Sigmoid colon (tissue), 6 donors: ENCODE measurements at regions not wholly inside any gene's neighbourhood (a gene's known extent, or its start where the extent isn't known, plus 50 kb on each side); places are given as distances from the start of the nearest gene placed in this dataset.

Source experiments
- DNase-seq: peaks from one replicate; pipeline ENCODE4 v3.0.0-alpha.2; 2019
- H3K27ac ChIP-seq, 4 donors: fragments of 200-600 bp; sonication (generic); one replicate each; pipeline ENCODE4 v1.5.1; 2016 to 2019; ENCODE audit warnings: mild to moderate bottlenecking in 1 of 4
- H3K27me3 ChIP-seq, 3 donors: fragments of 200-600 bp; sonication (generic); one replicate each; pipeline ENCODE4 v1.5.1; 2019; ENCODE audit warnings: mild to moderate bottlenecking in 1 of 3
- H3K36me3 ChIP-seq, 4 donors: fragments of 200-600 bp; sonication (generic); one replicate each; pipeline ENCODE4 v1.5.1; 2016 to 2019
- H3K4me1 ChIP-seq, 4 donors: fragments of 200-600 bp; sonication (generic); one replicate each; pipeline ENCODE4 v1.5.1; 2017 to 2019
- H3K4me3 ChIP-seq, 4 donors: fragments of 200-600 bp; sonication (generic); one replicate each; pipeline ENCODE4 v1.5.1; 2017 to 2019; ENCODE audit warnings: mild to moderate bottlenecking in 2 of 4, moderate library complexity in 1 of 4
- H3K9me3 ChIP-seq, 4 donors: fragments of 200-600 bp in 3 of 4; sonication (generic) in 3 of 4; one replicate each; pipeline versions ENCODE4 v1.5.1 to v1.6.1; 2013 to 2019
- CTCF ChIP-seq, 4 experiments: fragments of 450-650 bp in 3 of 4; fragments of 200-600 bp in 1 of 4; IDR thresholded peaks; one replicate each; pipeline ENCODE4 v1.5.1; 2016 to 2019; ENCODE audit warnings: antibody characterized with exemption in 4 of 4, mild to moderate bottlenecking in 3 of 4, moderate library complexity in 2 of 4
- EP300 ChIP-seq, 4 donors: sonication (generic); formaldehyde crosslinking; IDR thresholded peaks; one replicate each; pipeline ENCODE4 v1.6.1; 2017; ENCODE audit warnings: antibody characterized with exemption in 4 of 4
- POLR2A ChIP-seq, 2 donors: fragments of 450-650 bp; IDR thresholded peaks; one replicate each; pipeline ENCODE4 v1.6.1; 2016; ENCODE audit warnings: antibody characterized with exemption in 2 of 2, mild to moderate bottlenecking in 2 of 2, moderate library complexity in 2 of 2
- POLR2AphosphoS5 ChIP-seq, 4 donors: sonication (generic); formaldehyde crosslinking; IDR thresholded peaks; one replicate each; pipeline ENCODE4 v1.6.1; 2017; ENCODE audit warnings: antibody characterized with exemption in 4 of 4
- WGBS, 2 donors: extraction: QIAGEN DNeasy Blood & Tissue Kit; methylation state at CpG; one replicate each; pipeline ENCODE4 v1.1.7; 2013; 5-methylcytosine and 5-hydroxymethylcytosine counted together
- intact Hi-C: fragments of 100-400 bp; cut with DNase I; formaldehyde crosslinking; loops from one replicate; pipeline ENCODE4 v1.15.1; 2023
- donor health status: healthy with polysubstance abuse.
- donor health status: healthy.

DNA sequence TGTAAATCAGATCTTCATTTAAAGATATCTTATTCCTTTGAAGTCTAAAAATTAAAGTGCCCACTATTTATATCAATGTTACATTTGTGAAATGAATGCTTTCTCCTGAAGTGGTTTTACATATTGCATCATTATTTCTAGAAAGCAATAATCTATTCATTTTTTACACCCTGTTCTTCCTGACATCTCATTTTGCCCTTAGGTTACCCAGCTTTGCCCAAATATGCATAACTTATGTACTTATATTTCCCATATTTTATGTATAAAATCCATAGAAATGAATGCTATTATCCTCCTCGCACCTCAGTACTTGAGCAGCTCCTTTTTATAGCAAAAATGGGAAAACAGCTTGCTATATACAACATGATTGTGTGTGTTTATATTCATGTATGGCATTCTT, 396.5 kb upstream of the DSEL start:
- WGBS, 2 donors: 73 to 86% methylated on average over 1 of the region's 1 CpG
- Histone ChIP-seq H3K36me3 (no peaks in the 10 kb centered on the region), H3K27ac (no peak overlapping the region), H3K4me3 (no peak overlapping the region), H3K27me3 (no peaks in the 10 kb centered on the region), H3K9me3 (no peaks in the 10 kb centered on the region), H3K4me1 (no peaks in the 10 kb centered on the region)
- intact Hi-C loops: no loop called here
- DNase-seq: no peak
- TF ChIP-seq POLR2A (IDR thresholded peaks at IDR 0.05) (no peak), POLR2AphosphoS5 (IDR thresholded peaks at IDR 0.05) (no peak), EP300 (IDR thresholded peaks at IDR 0.05) (no peak), CTCF (IDR thresholded peaks at IDR 0.05) (no peak)

DNA sequence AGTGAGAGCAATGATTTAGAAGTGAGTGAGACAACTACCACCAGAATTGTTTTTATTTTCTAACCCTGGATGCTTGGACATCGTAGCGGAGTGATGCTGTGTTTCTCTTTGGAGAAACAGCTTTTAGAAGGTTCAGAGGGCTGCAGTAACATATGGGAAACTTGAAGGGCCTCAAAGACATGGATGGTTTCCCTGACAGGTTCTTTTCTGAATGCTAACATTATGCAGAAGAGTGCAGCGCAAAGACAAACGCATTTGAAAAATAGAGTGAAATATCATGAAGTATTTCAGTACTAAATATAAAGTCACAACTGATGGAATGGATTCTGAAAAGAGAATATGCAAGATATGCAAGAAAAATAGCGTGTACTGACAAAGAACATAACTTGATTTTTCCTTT, 385.1 kb upstream of the DSEL start:
- WGBS, 2 donors: 84 to 90% methylated on average over 5 of the region's 5 CpGs
- DNase-seq: no peak
- intact Hi-C loops: no loop called here

GRCh38 chr18:67896451-67896850, 379.9 kb upstream of the DSEL start:
- Histone ChIP-seq H3K27me3 (no peaks in the 10 kb centered on the region), H3K9me3 (no peaks in the 10 kb centered on the region), H3K4me3 (no peak overlapping the region), H3K27ac (no peak overlapping the region), H3K36me3 (no peaks in the 10 kb centered on the region), H3K4me1 (no peaks in the 10 kb centered on the region)
- DNase-seq: no peak
- intact Hi-C loops: no loop called here
- no peak for TF ChIP-seq POLR2AphosphoS5 (IDR thresholded peaks at IDR 0.05)
- no peak for TF ChIP-seq CTCF (IDR thresholded peaks at IDR 0.05)
- no peak for TF ChIP-seq EP300 (IDR thresholded peaks at IDR 0.05)
- no peak for TF ChIP-seq POLR2A (IDR thresholded peaks at IDR 0.05)
- 59 to 88% methylated on average over 1 of the region's 1 CpG for WGBS, 2 donors

More for the DNA sequence above, 385.1 kb upstream of the DSEL start:
- TF ChIP-seq POLR2A (IDR thresholded peaks at IDR 0.05) (no peak), POLR2AphosphoS5 (IDR thresholded peaks at IDR 0.05) (no peak), EP300 (IDR thresholded peaks at IDR 0.05) (no peak), CTCF (IDR thresholded peaks at IDR 0.05) (no peak)
- Histone ChIP-seq H3K27me3 (no peaks in the 10 kb centered on the region), H3K4me1 (no peaks in the 10 kb centered on the region), H3K27ac (no peak overlapping the region), H3K36me3 (no peaks in the 10 kb centered on the region), H3K9me3 (no peaks in the 10 kb centered on the region), H3K4me3 (no peak overlapping the region)

DNA sequence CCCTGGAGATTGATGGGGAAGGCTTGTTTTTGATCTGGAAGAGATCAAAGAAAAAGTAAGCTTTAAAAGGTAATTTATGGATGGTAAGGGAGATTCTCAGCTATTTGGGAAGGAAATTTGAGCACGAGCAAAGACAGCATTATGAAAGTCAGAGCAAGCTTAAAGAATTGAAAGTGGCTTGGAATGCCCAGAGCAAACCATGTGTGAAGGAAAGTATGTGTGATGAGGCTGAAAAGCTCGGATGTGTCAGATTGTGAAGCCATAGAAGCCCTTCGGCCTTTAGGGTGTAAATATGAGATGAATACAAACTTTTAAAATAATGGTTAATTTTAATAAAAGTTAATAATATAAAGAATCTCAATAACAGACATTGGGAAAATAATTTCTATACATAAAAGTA, 377.4 kb upstream of the DSEL start:
- intact Hi-C loops: no loop called here
- Histone ChIP-seq H3K36me3 (no peaks in the 10 kb centered on the region), H3K27ac (no peak overlapping the region), H3K4me3 (no peak overlapping the region), H3K4me1 (no peaks in the 10 kb centered on the region), H3K27me3 (no peaks in the 10 kb centered on the region), H3K9me3 (no peaks in the 10 kb centered on the region)
- 55 to 62% methylated on average over 3 of the region's 3 CpGs for WGBS, 2 donors
- TF ChIP-seq POLR2A (IDR thresholded peaks at IDR 0.05) (no peak), EP300 (IDR thresholded peaks at IDR 0.05) (no peak), POLR2AphosphoS5 (IDR thresholded peaks at IDR 0.05) (no peak), CTCF (IDR thresholded peaks at IDR 0.05) (no peak)
- DNase-seq: no peak

- H3K27me3 ChIP-seq: no peaks in the 10 kb centered on the region
- intact Hi-C loops: no loop called here
- TF ChIP-seq POLR2AphosphoS5 (IDR thresholded peaks at IDR 0.05) (no peak), POLR2A (IDR thresholded peaks at IDR 0.05) (no peak), CTCF (IDR thresholded peaks at IDR 0.05) (no peak), EP300 (IDR thresholded peaks at IDR 0.05) (no peak)
- H3K9me3 ChIP-seq: no peaks in the 10 kb centered on the region
- no peak overlapping the region for H3K4me3 ChIP-seq
- WGBS, 2 donors: 18 to 19% methylated on average over 3 of the region's 3 CpGs
- DNase-seq: no peak
- no peak overlapping the region for H3K27ac ChIP-seq
- H3K36me3 ChIP-seq: no peaks in the 10 kb centered on the region
- no peaks in the 10 kb centered on the region for H3K4me1 ChIP-seq
Observed at GRCh38 chr18:67876871-67877270, 360.4 kb upstream of the DSEL start.
